22Rv1 (cell line): ENCODE measurements at regions not wholly inside any gene's neighbourhood (a gene's known extent, or its start where the extent isn't known, plus 50 kb on each side); places are given as distances from the start of the nearest gene placed in this dataset.

Source experiments
- H3K27ac ChIP-seq: fragments of 450-650 bp; 2 replicates; pipeline ENCODE4 v1.5.1; 2017
- ZFX ChIP-seq: fragments of 450-650 bp; IDR thresholded peaks from 2 replicates; pipeline ENCODE4 v1.6.1; 2017; ENCODE audit warnings: antibody characterized with exemption, borderline replicate concordance
- TF ChIP-seq, protein P1 (sequence below): fragments of 450-650 bp; IDR thresholded peaks from 2 replicates; pipeline ENCODE4 v1.5.1; 2017; ENCODE audit warnings: mild to moderate bottlenecking

DNA sequence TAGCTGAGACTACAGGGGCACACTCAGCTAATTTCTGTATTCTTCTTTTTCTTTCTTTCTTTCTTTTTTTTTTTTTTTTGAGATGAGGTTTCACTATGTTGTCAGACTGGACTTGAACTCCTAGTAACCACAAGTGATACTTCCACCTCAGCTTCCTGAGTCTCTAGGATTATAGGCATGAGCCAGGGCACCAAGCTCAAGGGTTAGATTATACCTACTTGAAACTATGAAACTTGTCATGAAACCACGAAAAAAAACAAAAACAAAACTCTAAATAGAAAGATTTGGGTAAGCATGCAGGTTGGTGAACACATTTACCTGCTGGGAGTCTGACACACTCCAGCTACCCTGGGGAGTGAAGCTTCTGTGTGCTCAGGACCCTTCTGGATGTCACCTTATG, 2250.4 kb downstream of the MRPL39 start:
- no peak overlapping the region for H3K27ac ChIP-seq
- no peak for TF ChIP-seq ZFX
- TF ChIP-seq, protein P1, sequence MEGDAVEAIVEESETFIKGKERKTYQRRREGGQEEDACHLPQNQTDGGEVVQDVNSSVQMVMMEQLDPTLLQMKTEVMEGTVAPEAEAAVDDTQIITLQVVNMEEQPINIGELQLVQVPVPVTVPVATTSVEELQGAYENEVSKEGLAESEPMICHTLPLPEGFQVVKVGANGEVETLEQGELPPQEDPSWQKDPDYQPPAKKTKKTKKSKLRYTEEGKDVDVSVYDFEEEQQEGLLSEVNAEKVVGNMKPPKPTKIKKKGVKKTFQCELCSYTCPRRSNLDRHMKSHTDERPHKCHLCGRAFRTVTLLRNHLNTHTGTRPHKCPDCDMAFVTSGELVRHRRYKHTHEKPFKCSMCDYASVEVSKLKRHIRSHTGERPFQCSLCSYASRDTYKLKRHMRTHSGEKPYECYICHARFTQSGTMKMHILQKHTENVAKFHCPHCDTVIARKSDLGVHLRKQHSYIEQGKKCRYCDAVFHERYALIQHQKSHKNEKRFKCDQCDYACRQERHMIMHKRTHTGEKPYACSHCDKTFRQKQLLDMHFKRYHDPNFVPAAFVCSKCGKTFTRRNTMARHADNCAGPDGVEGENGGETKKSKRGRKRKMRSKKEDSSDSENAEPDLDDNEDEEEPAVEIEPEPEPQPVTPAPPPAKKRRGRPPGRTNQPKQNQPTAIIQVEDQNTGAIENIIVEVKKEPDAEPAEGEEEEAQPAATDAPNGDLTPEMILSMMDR: no peak

DNA sequence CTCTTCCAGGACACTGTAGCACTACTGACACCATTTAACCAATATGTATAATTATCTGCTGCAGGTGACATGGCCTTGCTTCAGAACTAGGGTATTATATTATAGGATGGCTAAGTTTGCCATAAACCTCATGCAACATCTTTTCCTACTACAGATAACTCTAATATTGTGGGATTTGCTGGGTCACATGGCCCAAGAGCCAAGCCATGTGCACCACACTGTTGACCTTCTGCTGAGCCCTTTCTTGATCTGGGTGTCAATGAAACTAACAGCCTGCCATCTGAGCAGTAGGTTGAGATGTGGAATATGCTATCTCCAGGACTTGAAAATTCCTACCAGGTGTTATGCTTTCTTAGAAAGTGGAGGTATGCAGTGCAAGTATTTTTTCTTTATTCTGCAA, 2291.1 kb downstream of the MRPL39 start:
- no peak overlapping the region for H3K27ac ChIP-seq
- TF ChIP-seq ZFX: no peak

DNA sequence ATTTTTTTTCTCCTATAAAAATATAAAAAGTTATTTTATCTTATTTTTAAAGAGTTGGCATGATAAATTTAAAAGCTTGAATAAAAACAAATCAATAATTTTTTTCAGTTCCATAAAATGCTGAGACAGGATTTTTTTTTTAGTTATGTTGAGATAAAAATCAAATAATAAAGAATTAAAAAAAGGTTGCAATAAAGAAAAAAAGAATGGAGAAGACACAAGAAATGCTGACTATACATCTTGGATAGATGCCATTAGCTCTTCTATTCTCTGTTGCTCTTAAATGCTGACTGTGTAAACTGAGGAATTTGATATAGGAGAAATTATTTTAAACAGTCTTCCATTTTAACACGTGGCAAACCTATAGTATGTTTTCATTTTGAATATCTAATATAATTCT, 2298.5 kb downstream of the MRPL39 start:
- no peak for TF ChIP-seq ZFX
- TF ChIP-seq, protein P1: no peak
- no peak overlapping the region for H3K27ac ChIP-seq

DNA sequence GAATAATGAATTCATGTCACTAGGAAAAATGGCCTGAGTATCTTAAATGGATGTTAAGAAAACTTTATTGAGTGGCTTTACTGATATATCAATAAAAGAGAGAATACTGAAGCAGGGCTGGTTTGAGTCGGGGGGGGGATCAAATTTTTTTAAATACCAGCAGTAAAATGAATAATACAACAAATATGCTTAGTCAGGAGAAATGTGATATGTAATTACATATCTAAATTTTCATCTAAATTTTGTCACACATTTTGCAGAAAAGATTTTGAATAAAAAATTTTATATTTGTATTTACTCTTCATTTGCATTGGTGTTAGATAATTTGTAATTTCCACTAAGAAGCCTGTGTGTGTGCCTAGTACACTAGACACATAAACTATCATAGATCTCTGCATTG, 2300.2 kb downstream of the MRPL39 start:
- no peak for TF ChIP-seq ZFX
- TF ChIP-seq, protein P1: no peak
- no peak overlapping the region for H3K27ac ChIP-seq

DNA sequence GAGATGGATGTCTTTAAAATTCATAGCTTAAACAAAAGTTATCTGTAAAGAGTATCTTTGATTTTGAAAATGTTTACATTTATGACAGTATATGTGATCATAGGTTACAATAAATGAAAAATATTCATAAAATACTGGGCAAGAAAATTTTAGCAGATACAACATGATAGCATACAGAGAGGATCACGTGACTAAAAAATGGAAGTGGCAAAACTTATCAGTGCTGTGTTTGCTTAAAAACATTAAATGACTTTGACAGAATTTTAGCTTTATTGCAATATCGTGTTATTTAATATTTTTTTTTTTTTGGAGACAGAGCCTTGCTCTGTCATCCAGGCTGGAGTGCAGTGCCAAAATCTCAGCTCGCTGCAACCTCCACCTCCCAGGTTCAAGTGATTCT, 2294.1 kb downstream of the NCAM2 start:
- H3K27ac ChIP-seq: no peak overlapping the region
- TF ChIP-seq, protein P1: no peak
- no peak for TF ChIP-seq ZFX

DNA sequence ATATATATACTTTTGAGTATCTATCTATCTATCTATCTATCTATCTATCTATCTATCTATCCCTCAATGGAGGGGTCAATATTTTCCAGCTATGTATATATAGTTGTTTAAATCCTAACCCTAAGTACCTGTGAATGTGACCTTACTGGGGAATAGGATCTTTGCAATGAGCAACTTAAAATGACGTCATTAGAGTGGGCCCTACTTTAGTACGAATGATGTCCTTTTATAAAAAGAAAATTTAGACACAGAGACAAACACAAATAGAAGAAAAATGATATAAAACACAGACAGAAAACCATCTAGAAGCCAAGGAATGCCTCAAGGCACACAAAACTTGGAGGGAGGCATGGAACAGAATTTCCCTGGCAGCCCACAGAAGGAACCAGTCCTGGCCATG, 2283.7 kb downstream of the NCAM2 start:
- no peak overlapping the region for H3K27ac ChIP-seq
- no peak for TF ChIP-seq ZFX
- TF ChIP-seq, protein P1: no peak

DNA sequence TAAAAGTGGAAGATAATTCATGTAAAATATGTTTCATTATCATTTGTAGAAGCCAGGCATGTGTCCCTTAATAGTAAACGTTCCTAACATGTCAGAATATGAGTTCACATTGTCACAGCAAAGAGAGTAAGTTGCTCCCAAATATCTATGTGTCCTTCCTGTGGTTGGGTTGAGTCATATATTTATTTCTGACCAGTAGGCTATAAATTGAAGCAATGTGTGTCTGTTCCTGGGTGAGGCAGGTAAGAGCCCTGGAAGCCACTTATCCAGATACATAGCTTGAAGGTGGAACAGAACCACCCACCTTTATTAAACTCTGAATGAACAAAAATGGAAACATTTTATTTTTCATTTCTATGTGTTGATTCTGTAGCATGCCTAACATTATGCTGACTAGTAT, 2251.6 kb downstream of the NCAM2 start:
- no peak overlapping the region for H3K27ac ChIP-seq
- TF ChIP-seq ZFX: no peak
- TF ChIP-seq, protein P1: no peak

DNA sequence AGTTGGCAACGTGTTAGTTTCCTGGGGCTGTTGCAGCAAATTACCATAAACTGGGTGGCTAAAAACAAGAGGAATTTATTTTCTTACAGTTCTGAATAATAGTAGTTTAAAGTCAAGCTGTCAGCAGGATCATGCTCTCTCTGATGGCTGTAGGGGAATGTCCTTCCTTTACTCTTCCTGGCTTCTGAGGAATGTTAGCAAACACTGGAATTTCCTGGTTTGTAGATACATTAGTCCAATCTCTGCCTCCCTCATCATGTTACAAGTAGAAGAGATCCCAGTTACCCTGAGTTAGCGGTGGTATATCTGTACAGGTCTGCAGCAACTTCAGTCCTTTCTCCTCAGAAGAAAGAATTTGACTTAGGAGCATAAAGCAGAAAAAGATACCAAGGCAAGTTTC, 2249.1 kb downstream of the NCAM2 start:
- TF ChIP-seq ZFX: no peak
- TF ChIP-seq, protein P1: no peak
- no peak overlapping the region for H3K27ac ChIP-seq
